Right hindlimb (tissue), 1 donor: ENCODE measurements at regions not wholly inside any gene's neighbourhood (a gene's known extent, or its start where the extent isn't known, plus 50 kb on each side); places are given as distances from the start of the nearest gene placed in this dataset.
"Not testable (repeated sequence)": the region's sequence is repeated elsewhere in the genome, so short reads cannot be mapped to it uniquely, and the experiment has no call there.

Source experiments
- DNase-seq: peaks from one replicate; pipeline ENCODE4 v3.0.0-alpha.2; 2018

DNA sequence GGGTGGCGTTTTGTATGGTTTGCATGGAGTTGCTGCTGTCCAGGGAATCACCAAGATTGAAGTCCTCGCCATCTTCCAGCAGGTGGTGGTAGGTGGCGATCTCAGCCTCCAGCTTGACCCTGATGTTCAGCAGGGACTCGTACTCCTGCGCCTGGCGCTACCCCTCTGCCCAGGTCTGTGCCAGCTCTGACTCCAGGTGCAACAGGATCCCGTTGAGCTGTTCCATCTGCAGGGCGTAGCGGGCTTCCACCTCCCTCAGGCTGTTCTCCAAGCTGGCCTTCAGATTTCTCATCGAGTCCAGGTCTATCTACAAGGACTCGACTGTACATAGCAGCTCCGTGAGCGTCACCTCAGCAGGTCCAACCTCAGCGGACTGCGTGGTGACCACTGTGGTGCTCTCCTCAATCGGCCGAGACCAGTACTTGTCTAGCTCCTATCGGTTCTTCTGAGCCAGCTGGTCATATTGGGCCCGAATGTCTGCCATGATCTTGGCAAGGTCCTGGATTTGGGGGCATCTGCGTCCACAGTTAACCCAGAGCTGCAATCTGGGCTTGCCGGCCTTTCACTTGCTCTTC lies 1584.8 kb upstream of the ACO1 start:
- no peak for DNase-seq

DNA sequence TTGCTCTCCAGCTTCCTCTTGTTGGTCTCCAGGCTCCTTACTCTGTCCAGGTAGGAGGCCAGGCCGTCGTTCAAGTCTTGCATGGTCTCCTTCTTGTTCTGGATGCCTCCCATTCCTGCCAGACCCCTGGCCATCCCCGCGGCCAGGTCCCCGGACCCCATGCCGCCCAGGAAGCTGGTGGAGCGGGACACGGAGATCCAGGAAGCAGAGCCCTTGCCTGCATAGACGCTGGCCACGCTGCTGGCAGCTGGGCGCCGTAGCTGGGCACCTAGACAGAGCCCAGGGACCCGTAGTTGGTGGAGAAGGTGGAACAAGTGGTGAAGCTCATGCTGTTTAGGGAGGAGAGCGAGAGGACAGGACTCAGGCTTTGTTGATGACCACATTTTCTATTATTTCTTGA lies 1584.0 kb upstream of the ACO1 start:
- no peak for DNase-seq

DNA sequence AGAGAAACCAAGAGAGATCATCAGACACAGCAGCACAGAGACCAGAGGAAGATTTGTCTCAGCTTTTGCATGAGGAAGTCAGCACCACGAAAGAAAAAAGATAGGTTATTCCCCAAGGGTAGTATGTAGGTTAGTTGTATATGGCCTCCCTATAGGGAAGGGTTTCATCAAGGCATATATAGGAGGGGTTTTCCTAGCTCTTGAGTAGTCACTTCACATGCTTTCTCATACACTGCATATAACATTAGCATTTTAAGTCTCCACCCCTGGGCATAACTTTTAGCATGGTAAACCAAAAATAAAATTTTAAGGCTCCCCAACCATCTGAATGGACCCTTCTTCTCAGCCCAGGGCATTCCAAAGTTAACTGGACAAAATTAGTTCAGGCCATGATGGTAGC lies 1571.6 kb upstream of the ACO1 start:
- DNase-seq: no peak

DNA sequence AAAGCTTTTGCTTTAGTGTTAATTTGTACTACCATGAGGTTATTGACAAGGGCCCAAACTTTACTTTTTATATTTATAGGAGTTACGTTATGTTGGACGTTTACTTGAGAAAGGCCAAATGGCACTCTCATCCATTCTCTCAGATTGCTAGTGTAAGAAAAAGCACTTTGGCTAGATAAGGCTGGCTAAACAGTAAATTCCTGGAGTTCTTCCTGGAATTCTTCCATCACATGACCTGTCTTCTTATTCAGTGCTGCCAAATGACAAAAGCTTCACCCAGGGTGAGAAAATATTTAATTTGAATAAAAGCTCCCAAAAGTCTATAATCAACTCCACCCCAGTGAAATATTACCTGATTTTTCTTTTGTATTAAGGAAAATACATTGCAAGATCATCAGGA lies 1568.9 kb upstream of the ACO1 start:
- no peak for DNase-seq

DNA sequence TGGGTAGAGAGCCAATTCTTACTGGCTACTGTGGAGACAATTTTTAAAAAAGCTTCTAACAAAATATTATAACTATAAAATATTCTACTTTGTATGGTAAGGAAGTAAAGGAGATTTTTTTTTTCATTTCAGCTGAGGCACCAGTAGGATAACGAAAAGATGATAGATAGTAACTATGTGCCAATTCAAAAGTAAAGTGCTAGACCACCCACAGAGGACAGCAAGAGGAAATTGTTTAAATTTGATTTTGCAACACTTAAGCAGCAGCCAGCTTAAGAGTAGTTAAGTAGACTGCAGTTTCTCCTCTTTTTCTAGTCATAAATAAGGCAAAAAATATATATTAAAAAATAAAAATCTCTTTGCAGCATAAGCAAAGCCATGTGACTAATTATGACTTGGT lies 1539.3 kb upstream of the ACO1 start:
- no peak for DNase-seq

DNA sequence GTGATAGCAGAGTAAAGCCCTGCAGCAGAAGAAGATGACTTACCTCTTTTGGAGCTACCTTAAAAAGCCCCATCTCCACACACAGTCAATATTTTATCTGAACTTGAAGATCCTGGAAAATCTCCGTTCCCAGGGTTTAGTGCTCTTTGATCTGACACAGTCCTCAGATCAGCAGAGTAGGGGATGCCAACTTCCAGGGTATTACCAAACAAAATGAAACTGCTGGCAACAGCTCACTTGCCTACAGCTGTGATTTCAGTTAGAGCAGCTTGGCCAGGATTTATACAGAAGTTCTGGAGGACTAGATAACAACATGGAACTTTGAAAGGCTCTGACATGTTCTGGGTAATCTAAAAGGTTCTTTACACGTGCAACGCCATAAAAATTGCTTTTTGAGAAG lies 1537.8 kb upstream of the ACO1 start:
- peak; percentile 41 for DNase-seq

DNA sequence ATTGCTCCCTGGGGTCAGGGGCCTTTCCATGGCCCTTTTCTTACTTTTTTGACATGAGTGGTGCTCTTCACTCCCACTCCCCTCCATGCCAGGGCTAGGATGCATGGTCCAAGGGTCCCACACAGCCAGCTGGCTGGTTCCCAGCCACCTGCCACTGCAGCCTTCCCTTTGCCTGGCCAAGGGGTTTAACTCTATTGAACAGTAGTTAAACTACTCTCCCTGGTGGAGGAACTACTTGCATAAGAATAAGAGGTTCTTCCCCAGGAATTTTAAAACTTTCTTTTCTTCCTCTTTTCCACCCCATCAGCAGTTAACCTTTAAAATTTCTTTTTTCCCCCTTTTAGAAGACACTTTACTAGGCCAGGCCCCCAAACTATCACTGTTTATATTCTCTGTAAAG lies 1532.8 kb upstream of the ACO1 start:
- DNase-seq: no peak

DNA sequence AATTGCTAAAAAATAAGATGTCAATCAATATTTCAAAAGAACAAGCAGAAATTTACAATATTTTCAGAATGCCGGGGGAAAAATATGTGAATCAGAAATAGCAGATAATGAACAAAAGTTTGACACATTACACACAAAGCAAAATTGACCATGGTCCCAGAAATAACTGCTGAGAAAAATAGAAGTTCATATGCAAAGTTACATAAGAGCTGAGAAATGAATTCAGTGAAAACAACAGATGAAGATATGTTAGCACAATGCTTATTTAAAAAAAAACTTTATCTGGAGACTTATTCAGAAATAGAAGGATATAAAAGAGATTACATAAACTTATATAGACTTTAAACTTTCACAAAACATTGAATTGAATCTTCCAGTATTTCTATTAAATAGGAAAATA lies 1483.7 kb upstream of the ACO1 start:
- no peak for DNase-seq

DNA sequence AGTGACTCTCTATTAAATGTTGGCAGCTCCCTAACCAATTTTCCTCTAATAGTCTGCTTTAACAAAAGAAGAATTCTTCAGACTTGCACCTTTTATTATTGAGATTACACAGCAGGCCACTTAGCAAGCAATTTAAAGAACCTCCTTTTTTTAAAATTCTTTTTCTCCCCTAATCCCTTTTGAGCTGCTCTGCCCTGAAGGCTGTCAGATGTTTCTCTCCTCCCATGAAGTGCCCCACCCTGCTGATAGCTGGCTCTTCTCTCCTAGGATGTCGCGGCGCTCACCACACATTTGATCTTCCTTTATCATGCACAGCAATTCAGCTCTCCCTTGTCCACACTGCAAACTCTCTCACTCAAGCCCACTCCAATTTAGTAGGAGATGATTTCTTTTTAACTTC lies 1471.1 kb upstream of the ACO1 start:
- DNase-seq: no peak

DNA sequence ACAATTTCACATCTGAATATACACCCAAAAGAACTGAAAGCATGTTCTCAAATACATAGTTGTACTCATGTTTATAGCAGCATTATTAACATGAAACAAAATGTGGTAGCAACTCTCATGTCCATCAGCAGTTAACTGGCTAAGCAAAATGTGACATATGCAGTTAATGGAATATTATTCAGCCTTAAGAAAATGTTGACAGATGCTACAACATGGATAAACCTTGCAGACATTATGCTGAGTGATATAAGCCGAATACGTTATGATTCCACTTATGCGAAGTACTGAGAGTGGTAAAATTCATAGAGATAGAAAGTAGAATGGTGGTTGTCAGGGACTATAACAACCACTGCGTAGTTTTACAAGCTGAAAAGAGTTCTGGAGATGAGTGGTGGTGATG lies 1469.0 kb upstream of the ACO1 start:
- DNase-seq: no peak

DNA sequence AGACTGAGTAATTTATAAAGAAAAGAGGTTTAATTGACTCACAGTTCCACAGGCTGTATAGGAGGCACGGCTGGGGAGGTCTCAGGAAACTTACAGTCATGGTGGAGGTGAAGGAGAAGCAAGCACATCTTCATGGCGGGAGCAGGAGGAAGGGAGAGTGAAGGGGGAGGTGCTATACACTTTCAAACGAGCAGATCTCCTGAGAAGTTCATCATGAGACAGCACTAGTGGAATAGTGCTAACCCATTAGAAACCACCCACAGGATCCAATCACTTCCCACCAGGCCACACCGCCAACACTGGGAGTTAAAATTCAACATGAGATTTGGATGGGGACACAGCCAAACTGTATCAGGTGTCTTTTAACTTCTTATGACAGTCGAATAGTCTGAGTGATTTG lies 1459.3 kb upstream of the ACO1 start:
- no peak for DNase-seq

DNA sequence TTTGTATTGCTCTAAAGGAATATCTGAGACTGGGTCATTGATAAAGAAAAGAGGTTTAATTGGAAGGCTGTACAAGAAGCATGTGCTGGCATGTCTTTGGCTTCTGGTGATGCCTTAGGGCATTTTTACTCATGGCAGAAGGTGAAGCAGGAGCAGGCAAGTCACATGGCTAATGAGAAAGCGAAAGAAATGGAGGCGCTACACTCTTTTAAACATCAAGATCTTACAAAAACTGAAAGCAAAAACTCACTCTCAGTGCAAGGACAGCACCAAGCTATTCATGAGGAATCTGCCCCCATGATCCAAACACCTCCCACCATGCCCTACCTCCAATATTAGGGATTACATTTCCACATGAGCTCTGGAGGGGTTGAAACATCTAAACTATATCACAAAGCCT lies 1458.8 kb upstream of the ACO1 start:
- DNase-seq: no peak

DNA sequence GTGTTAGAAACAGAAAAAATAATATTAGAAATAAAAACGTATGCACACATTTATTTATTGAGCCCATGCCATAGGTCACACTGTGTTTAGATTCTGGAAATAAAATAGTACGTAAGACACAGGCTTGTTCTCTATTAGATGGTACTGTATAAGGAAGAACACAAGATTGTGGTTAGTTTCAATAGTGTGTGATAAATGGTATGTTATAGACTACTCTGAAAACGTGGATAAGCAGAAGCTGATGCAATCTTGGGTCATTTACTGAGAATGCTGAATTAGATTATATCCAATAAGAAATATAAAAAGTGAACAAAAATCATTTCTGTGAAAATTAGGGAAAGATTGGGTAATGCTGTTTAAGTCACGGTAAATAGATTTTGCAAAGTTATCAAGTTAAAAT lies 1456.4 kb upstream of the ACO1 start:
- DNase-seq: no peak

DNA sequence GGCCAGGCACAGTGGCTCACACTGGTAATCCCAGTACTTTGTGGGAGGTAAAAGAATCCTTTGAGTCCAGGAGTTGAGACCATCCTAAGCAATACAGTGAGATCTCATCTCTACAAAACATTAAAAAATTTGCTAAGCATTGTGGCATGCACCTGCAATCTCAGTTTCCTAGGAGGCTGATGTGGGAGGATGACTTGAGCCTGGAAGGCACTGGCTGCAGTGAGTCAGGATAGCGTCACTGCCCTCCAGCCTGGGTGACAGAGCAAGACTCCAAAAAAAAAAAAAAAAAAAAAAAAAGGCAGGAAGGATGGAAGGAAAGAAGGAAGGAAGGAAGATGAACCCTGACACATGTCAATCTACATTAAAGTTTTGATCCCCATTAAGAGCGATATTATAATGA lies 1452.2 kb upstream of the ACO1 start:
- no peak for DNase-seq

DNA sequence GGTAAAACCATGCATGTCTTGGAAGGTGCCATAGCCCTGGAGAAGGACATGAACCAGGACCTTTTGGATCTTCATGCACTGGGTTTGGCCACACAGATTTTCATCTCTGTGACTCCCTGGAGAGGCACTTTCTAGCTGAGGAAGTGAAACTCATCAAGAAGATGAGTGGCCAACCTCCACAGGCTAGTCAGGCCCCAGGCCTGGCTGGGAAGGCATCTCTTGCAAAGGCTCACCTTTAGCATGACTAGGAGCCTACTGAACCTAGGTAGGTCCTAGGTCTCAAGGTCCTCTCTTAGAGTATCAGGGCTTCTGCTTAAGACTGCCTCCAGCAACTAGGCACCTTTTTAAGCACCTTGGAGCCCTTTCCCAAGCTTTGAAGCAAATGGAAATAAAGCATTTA lies 1448.7 kb upstream of the ACO1 start:
- DNase-seq: no peak

DNA sequence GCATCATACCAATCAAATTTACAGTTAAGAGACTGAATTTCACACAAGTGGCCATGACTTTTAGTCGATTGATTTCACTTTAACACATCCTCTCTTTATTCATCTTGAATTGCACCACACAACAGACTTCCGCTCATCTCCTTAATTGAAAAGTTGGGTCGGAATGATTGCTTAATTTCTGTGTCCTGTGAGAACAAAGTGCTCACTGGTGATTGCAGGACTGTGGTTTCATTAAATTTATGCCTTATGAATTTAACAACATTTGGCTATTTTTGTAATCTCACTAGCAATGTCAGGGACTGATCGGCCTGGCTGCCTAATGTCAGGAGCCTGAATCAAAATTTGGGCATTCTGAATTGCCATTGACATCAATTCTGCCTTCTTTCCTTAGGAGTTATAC lies 1447.3 kb upstream of the ACO1 start:
- no peak for DNase-seq

DNA sequence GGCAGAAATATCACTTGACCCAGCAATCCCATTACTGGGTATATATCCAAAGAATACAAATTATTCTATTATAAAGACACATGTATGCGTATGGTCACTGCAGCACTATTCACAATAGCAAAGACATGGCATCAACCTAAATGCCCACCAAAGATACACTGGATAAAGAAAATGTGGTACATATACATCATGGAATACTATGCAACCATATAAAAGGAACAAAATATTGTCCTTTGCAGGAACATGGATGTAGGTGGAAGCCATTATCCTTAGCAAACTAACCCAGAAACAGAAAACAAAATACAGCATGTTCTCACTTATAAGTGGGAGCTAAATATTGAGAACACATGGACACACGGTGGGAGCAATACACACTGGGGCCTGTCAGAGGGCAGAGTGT lies 1441.6 kb upstream of the ACO1 start:
- DNase-seq: not testable (repeated sequence)

DNA sequence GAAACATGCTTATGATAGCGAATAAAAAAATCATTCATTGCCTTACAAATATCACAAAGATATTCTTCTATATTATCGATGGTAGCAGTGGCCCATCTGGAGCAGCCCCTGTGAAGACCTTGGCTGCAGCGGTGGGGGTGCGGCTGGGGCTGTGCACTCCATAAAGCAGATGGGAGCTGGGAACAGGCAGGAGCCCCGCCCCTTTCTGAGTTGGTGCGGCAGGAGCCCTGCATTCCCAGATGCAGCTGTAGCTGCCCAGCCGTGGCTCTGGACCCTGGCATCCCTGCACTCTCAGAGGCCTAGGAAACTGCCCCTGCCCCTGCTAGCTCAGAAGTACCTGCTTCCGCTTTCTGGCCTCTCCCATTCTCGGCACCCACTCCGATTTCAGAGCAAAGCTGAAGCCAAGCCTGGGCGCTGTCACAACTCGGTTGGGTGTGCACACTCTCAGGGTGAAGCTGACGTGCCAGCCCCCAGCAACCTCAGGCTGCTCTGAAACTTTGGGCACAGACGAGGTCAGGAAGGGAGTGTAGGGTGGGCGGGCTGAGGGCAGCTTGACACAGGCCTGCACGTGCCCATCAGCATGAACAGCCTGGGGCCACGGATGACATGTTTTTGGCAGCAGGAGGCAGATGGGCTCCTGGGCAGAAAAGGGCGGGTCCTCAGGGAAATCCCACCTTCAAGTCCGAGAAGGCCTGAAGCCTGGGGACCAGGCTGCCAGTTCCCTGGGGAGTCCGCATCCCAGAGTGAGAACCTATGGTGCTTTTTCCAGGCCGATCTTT lies 1440.8 kb upstream of the ACO1 start:
- DNase-seq: no peak

DNA sequence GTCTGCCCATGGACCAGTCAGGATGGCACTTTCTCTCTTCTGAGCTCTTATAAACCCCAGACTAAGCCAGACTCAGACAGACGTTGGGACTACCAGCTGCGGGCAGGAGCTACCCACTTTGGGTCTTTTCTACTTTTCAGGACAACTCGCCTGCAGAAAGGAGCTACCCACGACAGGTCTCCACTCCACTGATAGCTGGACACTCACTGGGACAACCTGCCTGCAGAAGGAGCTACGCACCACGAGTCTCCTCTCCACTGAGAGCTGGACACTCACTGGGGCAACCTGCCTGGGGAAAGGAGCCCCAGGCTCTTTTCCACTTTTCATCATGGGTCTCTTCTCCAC lies 1440.2 kb upstream of the ACO1 start:
- DNase-seq: no peak

DNA sequence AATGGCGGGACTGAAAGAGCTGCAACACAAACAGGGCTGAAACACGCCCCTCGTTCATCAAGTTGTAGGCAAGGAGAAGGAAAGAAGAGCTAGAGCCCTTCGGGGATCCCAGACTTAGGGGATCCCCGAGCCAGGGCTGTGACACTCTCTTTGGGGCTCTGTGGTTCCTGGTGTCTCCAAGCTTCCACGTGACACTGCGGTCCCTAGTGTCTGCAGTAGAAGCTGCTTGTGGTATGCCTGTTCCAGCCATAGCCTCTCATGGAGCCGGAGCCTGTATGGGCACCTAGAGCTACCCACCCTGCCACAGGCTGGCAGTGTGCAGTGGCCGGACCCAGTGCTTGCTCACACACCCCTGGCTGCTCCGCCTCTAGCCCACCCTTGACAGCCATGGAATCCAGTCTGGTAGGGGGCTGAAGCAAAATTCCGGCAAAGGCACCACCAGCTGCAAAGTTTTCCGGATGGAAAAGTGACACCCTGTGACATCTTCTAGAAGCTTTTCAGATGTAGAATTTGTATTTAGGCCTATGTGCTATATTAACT lies 1439.6 kb upstream of the ACO1 start:
- DNase-seq: no peak

DNA sequence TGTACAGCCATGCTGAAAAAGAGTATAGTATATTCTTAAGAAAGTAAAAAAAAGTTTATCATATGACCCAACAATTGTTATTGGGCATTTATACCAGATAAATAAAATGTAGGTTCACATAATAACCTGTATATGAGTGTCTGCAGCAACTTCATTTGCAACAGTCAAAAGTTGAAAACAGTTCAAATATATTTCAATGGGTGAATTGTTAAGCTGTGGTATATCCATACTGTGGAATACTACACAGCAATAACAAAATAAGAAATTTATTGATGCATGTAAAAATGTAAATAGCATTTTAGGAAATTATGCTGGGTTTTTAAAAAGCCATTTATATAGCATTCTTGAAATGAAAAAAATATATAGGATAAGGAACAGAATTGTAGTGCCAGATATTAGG lies 1420.1 kb upstream of the ACO1 start:
- DNase-seq: no peak

DNA sequence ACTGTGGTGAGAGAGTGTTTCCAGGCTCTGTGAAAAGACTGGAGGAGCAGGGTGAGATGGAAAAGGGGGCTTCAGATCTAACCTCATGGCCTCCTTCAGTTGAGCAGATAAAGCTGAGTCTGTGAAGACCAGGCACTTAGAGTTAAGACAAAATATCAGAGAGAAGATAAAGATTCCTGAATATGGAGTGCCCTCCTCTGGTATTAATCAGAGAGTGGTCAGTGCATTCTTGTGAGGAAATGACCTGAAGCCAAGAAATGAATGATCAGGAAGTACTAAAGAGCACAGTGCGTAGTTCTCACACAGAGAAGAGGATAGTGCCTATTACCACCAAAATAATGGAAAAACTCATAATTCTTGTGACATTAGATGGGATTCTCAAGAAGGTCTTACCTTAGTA lies 1417.0 kb upstream of the ACO1 start:
- DNase-seq: no peak

DNA sequence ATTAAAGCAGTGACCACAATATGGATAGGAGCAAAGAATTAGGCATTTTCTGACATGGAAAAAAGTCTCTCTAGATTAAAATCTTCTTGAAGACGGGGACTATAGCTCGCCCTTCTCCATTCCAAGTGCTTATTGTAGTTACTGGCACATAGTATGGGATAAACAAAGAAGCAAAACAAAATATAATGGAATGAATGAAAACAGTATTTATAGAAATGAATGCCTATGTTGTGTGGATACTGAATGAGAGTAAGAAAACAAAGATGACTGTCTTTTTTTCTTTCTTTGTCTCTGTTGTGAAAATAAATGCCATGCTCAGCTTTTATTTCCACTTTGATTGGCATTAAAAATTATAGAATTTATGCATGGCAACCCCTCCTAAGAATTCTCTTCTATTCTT lies 1414.3 kb upstream of the ACO1 start:
- DNase-seq: no peak

DNA sequence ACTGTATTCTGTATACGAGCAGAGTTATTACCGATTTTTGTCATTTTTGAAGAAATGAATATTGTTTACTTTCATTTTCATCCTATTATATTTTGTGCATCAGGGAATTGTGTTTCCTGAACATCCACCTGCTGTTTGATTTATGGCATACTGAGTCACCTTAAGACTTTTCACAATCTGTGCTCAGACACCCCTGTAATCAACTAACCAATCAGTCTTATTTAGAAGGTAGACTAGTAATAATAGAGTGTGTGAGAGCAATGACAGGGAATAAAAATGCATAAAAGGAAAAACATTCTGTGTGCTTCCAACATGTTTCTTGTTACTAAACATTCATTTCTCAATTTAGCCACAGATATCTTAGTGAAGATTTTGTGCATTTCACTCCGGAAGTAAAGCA lies 1413.6 kb upstream of the ACO1 start:
- DNase-seq: no peak

DNA sequence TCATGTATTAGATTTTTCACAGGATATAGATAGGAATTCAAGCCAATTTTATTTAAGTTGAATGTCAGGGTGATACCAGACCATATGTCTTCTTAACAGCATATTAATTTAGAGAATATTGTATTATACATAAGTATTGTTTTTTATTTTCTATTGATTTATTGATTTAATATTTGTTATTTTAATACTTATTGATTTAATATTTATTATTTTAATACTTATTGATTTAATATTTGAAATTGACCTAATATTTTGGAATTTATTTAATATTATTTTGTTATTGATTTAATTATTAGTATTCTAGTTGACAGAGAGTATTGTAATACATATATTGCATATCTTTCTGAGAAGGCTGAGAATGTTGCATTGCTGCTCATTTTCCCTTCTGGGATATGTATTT lies 1411.8 kb upstream of the ACO1 start:
- DNase-seq: no peak
